CD14-positive monocyte (primary cell): ENCODE measurements at regions not wholly inside any gene's neighbourhood (a gene's known extent, or its start where the extent isn't known, plus 50 kb on each side); places are given as distances from the start of the nearest gene placed in this dataset.

ENCODE experiments used
- DNase-seq, 3 donors: peaks; one replicate each; pipeline ENCODE4 v3.0.0-alpha.2; 2011 to 2022
- H2AFZ ChIP-seq: 2 replicates; pipeline ENCODE4 v1.6.0; 2012; ENCODE audit warnings: mild to moderate bottlenecking, low read depth, low read length, inconsistent platforms; ENCODE audit not compliant: insufficient read depth, poor library complexity, severe bottlenecking
- H3K27ac ChIP-seq, 2 donors: 1 replicate in 1 of 2; 2 replicates in 1 of 2; pipeline ENCODE4 v1.5.1; 2012 to 2013; ENCODE audit warnings: low read length in 2 of 2, control low read depth in 1 of 2, inconsistent platforms in 1 of 2, low read depth in 1 of 2, mild to moderate bottlenecking in 1 of 2
- H3K27me3 ChIP-seq, 2 donors: one replicate each; pipeline versions ENCODE4 v1.6.0 to v1.6.1; 2011 to 2013; ENCODE audit warnings: low read length in 2 of 2; ENCODE audit not compliant: control insufficient read depth in 2 of 2, insufficient read depth in 2 of 2
- H3K36me3 ChIP-seq, 2 donors: replicated peaks in 1 of 2; 1 replicate in 1 of 2; 2 replicates in 1 of 2; pipeline versions ENCODE4 v1.5.1 to v1.6.1; 2012 to 2013; ENCODE audit warnings: low read length in 2 of 2, control low read depth in 1 of 2, inconsistent platforms in 1 of 2, mild to moderate bottlenecking in 1 of 2; ENCODE audit not compliant: insufficient read depth in 2 of 2, control insufficient read depth in 1 of 2
- H3K4me1 ChIP-seq, 2 donors: 1 replicate in 1 of 2; 2 replicates in 1 of 2; pipeline versions ENCODE4 v1.5.1 to v1.6.1; 2012 to 2013; ENCODE audit warnings: low read length in 2 of 2, control low read depth in 1 of 2, inconsistent platforms in 1 of 2, mild to moderate bottlenecking in 1 of 2, moderate library complexity in 1 of 2; ENCODE audit not compliant: insufficient read depth in 2 of 2, control insufficient read depth in 1 of 2
- H3K4me2 ChIP-seq: replicated peaks from 2 replicates; pipeline ENCODE3; 2012; ENCODE audit warnings: low read length, moderate library complexity, mild to moderate bottlenecking; ENCODE audit not compliant: poor library complexity, severe bottlenecking; ENCODE audit errors: extremely low read depth
- H3K4me3 ChIP-seq, 3 experiments: fragments of 200-600 bp in 1 of 3; sonication (generic) in 1 of 3; replicated peaks in 1 of 3; 1 replicate in 2 of 3; 2 replicates in 1 of 3; pipeline ENCODE4 v1.5.1; 2011 to 2013; ENCODE audit warnings: low read length in 3 of 3, mild to moderate bottlenecking in 3 of 3, control low read depth in 2 of 3, low read depth in 2 of 3, inconsistent platforms in 1 of 3, moderate library complexity in 1 of 3
- H3K79me2 ChIP-seq: 2 replicates; pipeline ENCODE4 v1.6.0; 2012; ENCODE audit warnings: mild to moderate bottlenecking, control low read depth, inconsistent platforms, low read length, moderate library complexity; ENCODE audit not compliant: insufficient read depth
- H3K9ac ChIP-seq: 2 replicates; pipeline ENCODE4 v1.6.0; 2017; ENCODE audit warnings: low read length, mild to moderate bottlenecking; ENCODE audit not compliant: insufficient read depth, poor library complexity, severe bottlenecking
- H3K9me3 ChIP-seq, 2 donors: replicated peaks in 1 of 2; 1 replicate in 1 of 2; 2 replicates in 1 of 2; pipeline versions ENCODE4 v1.5.1 to v1.6.1; 2012 to 2013; ENCODE audit warnings: low read length in 2 of 2, control low read depth in 1 of 2; ENCODE audit not compliant: control insufficient read depth in 1 of 2, insufficient read depth in 1 of 2
- H4K20me1 ChIP-seq: 2 replicates; pipeline ENCODE4 v1.6.0; 2012; ENCODE audit warnings: mild to moderate bottlenecking, low read length, control low read depth, moderate library complexity; ENCODE audit not compliant: insufficient read depth
- H3K27ac Mint-ChIP-seq, 7 donors: one replicate each; pipeline ENCODE4 v1.8.0; 2020; ENCODE audit warnings: mild to moderate bottlenecking in 7 of 7, mixed read lengths in 7 of 7, moderate library complexity in 6 of 7, inconsistent platforms in 2 of 7
- H3K27me3 Mint-ChIP-seq, 3 donors: one replicate each; pipeline ENCODE4 v1.8.0; 2021 to 2022; ENCODE audit warnings: low read depth in 3 of 3, mild to moderate bottlenecking in 3 of 3, mixed read lengths in 3 of 3, moderate library complexity in 3 of 3, inconsistent platforms in 1 of 3
- H3K36me3 Mint-ChIP-seq, 2 donors: one replicate each; pipeline ENCODE4 v1.8.0; 2020; ENCODE audit warnings: mixed read lengths in 2 of 2, inconsistent platforms in 1 of 2, mild to moderate bottlenecking in 1 of 2
- H3K4me1 Mint-ChIP-seq: one replicate; pipeline ENCODE4 v1.8.0; 2020; ENCODE audit warnings: mild to moderate bottlenecking, mixed read lengths
- H3K4me3 Mint-ChIP-seq, 2 donors: one replicate each; pipeline ENCODE4 v1.8.0; 2020; ENCODE audit warnings: mild to moderate bottlenecking in 2 of 2, mixed read lengths in 2 of 2, moderate library complexity in 1 of 2
- H3K9me3 Mint-ChIP-seq, 7 donors: one replicate each; pipeline ENCODE4 v1.8.0; 2020 to 2022; ENCODE audit warnings: mixed read lengths in 7 of 7, mild to moderate bottlenecking in 6 of 7, moderate library complexity in 6 of 7, inconsistent platforms in 2 of 7
- CTCF ChIP-seq: fragments of 200-600 bp; IDR thresholded peaks from one replicate; pipeline ENCODE4 v1.8.0; 2022; ENCODE audit warnings: antibody characterized with exemption, mild to moderate bottlenecking
- WGBS: methylation state at CpG from one replicate; pipeline ENCODE4 v1.1.5; 2013; ENCODE audit warnings: missing lambda C conversion rate; ENCODE audit not compliant: insufficient coverage; 5-methylcytosine and 5-hydroxymethylcytosine counted together
- intact Hi-C, 2 donors: fragments of 100-400 bp; cut with micrococcal nuclease; formaldehyde crosslinking; loops; one replicate each; pipeline versions ENCODE4 v1.15.0 to v1.15.1; 2023

- Histone ChIP-seq H3K9me3 (peaks cover 0 to 4% of the 10 kb centered on the region in 2 donors), H3K4me1 (no peaks in the 10 kb centered on the region), H2AFZ (no peak overlapping the region), H3K36me3 (no peaks in the 10 kb centered on the region), H3K27ac (no peak overlapping the region), H4K20me1 (no peaks in the 10 kb centered on the region), H3K4me3 (no peak overlapping the region), H3K9ac (no peak overlapping the region), H3K79me2 (no peaks in the 10 kb centered on the region), H3K27me3 (no peaks in the 10 kb centered on the region), H3K4me2 (no peak overlapping the region)
- intact Hi-C loops = no loop called here
- no peak for DNase-seq
- Mint-ChIP-seq H3K36me3 (no peaks in the 10 kb centered on the region), H3K27ac (no peak overlapping the region), H3K9me3 (peaks cover 0 to 7% (median 3%) of the 10 kb centered on the region in 7 donors), H3K4me3 (no peak overlapping the region), H3K27me3 (peaks cover 2% of the 10 kb centered on the region in 3 donors), H3K4me1 (no peaks in the 10 kb centered on the region)
- no CpG with 5 or more reads among the region's 2 CpGs for WGBS
- TF ChIP-seq CTCF = no peak
Observed at GRCh38 chr11:87934182-87934581, 241.1 kb downstream of the RAB38 start.

GRCh38 chr11:87926250-87926970, 248.8 kb downstream of the RAB38 start:
- Mint-ChIP-seq H3K27me3 (no peaks in the 10 kb centered on the region), H3K9me3 (peaks cover 0 to 4% (median 1%) of the 10 kb centered on the region in 7 donors), H3K27ac (no peak overlapping the region), H3K4me1 (no peaks in the 10 kb centered on the region), H3K4me3 (no peak overlapping the region), H3K36me3 (no peaks in the 10 kb centered on the region)
- no peak overlapping the region for H3K4me2 ChIP-seq
- no peak for TF ChIP-seq CTCF
- H3K9me3 ChIP-seq = peaks cover 0 to 4% of the 10 kb centered on the region in 2 donors
- H3K27ac ChIP-seq = no peak overlapping the region
- no peak overlapping the region for H2AFZ ChIP-seq
- WGBS = 89% methylated on average over 3 of the region's 5 CpGs
- H3K27me3 ChIP-seq = no peaks in the 10 kb centered on the region
- H3K4me1 ChIP-seq = no peaks in the 10 kb centered on the region
- H3K79me2 ChIP-seq = no peaks in the 10 kb centered on the region
- no peak overlapping the region for H3K9ac ChIP-seq
- intact Hi-C loops = no loop called here
- no peaks in the 10 kb centered on the region for H4K20me1 ChIP-seq
- no peaks in the 10 kb centered on the region for H3K36me3 ChIP-seq
- H3K4me3 ChIP-seq = no peak overlapping the region
- DNase-seq = no peak
